ACC112 (cell line): ENCODE measurements at regions not wholly inside any gene's neighbourhood (a gene's known extent, or its start where the extent isn't known, plus 50 kb on each side); places are given as distances from the start of the nearest gene placed in this dataset.

Source experiments
- H2AFZ ChIP-seq: fragments of 200-600 bp; sonication (generic); one replicate; pipeline ENCODE4 v1.6.0; 2017; ENCODE audit warnings: antibody characterized with exemption, low read length; ENCODE audit not compliant: unreplicated experiment
- H3K27ac ChIP-seq: fragments of 200-600 bp; sonication (generic); 2 replicates; pipeline ENCODE4 v1.5.1; 2014; ENCODE audit warnings: low read depth, mild to moderate bottlenecking, antibody characterized with exemption, low read length, moderate library complexity
- H3K27me3 ChIP-seq: fragments of 200-600 bp; sonication (generic); 2 replicates; pipeline ENCODE4 v1.6.1; 2014; ENCODE audit warnings: mild to moderate bottlenecking, antibody characterized with exemption, low read length, moderate library complexity, mixed read lengths; ENCODE audit not compliant: insufficient read depth
- H3K36me3 ChIP-seq: fragments of 200-600 bp; sonication (generic); 2 replicates; pipeline ENCODE4 v1.6.1; 2016; ENCODE audit warnings: mild to moderate bottlenecking, antibody characterized with exemption, low read length, moderate library complexity, mixed read lengths; ENCODE audit not compliant: insufficient read depth
- H3K4me1 ChIP-seq: fragments of 200-600 bp; sonication (generic); one replicate; pipeline ENCODE4 v1.6.1; 2016; ENCODE audit warnings: low read length, mixed read lengths; ENCODE audit not compliant: insufficient read depth, unreplicated experiment, control insufficient read depth
- H3K4me3 ChIP-seq: fragments of 200-600 bp; sonication (generic); 2 replicates; pipeline ENCODE4 v1.5.1; 2014; ENCODE audit warnings: mild to moderate bottlenecking, low read depth, low read length
- H3K79me2 ChIP-seq: fragments of 200-600 bp; sonication (generic); one replicate; pipeline ENCODE4 v1.6.0; 2016; ENCODE audit warnings: low read length; ENCODE audit not compliant: control insufficient read depth, unreplicated experiment, insufficient read depth

DNA sequence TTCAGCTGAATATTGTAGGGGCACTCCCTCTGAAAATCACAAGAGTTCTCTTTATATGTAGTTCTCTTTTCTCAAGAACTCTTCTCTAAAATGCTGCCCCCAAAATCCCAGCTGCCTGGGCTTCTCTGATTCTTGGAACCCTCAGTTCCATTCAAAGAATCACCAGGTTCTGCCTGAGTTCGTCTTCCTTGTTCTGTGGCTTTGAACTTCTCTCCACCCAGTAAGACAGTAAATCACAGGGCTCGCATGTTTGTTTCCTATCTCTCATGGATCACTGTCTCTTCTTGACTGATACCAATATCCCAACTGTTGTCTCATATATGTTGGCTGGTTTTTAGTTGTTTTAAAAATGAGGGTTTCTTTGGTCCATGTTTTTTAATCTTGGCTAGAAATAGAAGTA, 359.5 kb upstream of the CBLB start:
- no peak overlapping the region for H2AFZ ChIP-seq

DNA sequence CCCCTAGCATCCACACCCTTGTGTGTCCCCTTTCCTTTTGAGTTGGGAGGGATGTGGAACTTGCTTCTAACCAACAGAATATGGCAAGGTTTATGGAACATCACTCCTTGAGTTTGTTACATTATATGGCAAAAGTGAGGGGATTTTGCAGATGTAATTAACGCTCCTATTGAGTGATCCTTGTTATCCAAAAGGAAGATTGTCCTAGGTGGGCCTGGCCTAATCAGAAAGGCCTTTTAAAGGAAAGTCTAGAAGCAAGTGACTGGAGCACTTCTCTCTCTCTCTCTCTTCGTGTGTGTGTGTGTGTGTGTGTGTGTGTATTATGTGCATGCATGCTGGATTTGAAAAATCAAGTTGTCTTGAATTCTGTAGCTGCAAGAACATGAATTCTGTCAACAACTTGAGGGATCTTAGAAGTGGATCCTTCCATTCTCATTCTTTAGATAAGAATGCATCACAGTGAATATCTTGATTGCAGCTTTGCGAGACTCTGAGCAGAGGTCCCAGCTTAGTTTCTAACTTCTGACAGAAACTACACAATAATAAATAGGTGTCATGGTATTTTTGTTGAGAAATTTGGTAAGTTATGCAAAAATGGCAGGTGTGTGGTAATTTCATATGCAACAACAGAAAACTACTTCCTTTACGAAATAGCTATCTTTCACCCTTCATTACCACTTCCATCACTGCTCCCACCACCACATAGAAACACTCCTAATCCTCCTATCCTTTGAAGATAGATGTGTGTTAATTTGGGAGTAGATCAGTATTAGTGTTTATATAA, 360.9 kb upstream of the CBLB start:
- H3K36me3 ChIP-seq: no peaks in the 10 kb centered on the region
- H3K27me3 ChIP-seq: no peaks in the 10 kb centered on the region
- no peaks in the 10 kb centered on the region for H3K79me2 ChIP-seq
- H3K27ac ChIP-seq: no peak overlapping the region
- no peaks in the 10 kb centered on the region for H3K4me1 ChIP-seq
- H2AFZ ChIP-seq: no peak overlapping the region
- H3K4me3 ChIP-seq: no peak overlapping the region

More for the DNA sequence above, 359.5 kb upstream of the CBLB start:
- Histone ChIP-seq H3K4me1 (no peaks in the 10 kb centered on the region), H3K36me3 (no peaks in the 10 kb centered on the region), H3K27me3 (no peaks in the 10 kb centered on the region), H3K27ac (no peak overlapping the region), H3K4me3 (no peak overlapping the region), H3K79me2 (no peaks in the 10 kb centered on the region)

DNA sequence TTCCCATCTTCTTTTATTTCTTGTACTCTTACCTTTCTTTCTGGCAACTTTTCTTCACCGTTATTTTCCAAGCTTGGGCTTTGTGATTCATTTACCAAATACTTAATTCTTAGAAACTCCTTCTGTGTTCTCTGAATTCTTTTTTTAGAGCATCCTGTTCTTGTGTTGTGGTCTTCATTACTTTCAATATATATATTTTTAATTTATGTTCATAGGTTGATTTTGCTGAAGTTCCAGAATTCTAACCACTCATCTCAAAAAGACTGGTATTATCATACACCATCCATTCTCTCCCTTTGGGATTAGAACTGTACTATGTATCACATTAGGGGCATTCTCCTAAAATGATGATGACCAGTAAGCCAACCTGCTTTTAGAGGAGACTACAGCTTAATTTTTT, 362.3 kb upstream of the CBLB start:
- no peak overlapping the region for H3K4me3 ChIP-seq
- no peaks in the 10 kb centered on the region for H3K36me3 ChIP-seq
- no peak overlapping the region for H3K27ac ChIP-seq
- H3K27me3 ChIP-seq: no peaks in the 10 kb centered on the region
- no peak overlapping the region for H2AFZ ChIP-seq
- no peaks in the 10 kb centered on the region for H3K4me1 ChIP-seq
- H3K79me2 ChIP-seq: no peaks in the 10 kb centered on the region

DNA sequence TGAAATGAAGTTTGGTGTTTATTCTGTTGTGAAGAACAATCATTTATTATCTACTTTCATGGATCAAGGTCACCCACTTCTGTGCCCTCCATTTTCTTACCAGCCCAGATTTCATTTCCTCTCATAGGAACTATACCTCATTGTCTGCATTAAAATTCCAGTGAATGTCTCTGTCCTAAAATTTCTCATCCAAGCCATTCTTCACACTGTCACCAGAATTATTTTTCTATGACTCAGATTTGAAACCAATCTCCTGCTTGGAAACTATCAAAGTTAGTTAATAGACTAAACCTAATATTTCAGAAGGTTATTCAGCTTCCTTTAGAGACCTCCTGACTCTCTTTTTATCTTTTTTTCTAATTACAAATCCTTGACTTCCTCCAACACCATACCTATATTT, 364.1 kb upstream of the CBLB start:
- Histone ChIP-seq H3K36me3 (no peaks in the 10 kb centered on the region), H2AFZ (no peak overlapping the region), H3K27ac (no peak overlapping the region), H3K4me3 (no peak overlapping the region), H3K27me3 (no peaks in the 10 kb centered on the region), H3K79me2 (no peaks in the 10 kb centered on the region), H3K4me1 (no peaks in the 10 kb centered on the region)

DNA sequence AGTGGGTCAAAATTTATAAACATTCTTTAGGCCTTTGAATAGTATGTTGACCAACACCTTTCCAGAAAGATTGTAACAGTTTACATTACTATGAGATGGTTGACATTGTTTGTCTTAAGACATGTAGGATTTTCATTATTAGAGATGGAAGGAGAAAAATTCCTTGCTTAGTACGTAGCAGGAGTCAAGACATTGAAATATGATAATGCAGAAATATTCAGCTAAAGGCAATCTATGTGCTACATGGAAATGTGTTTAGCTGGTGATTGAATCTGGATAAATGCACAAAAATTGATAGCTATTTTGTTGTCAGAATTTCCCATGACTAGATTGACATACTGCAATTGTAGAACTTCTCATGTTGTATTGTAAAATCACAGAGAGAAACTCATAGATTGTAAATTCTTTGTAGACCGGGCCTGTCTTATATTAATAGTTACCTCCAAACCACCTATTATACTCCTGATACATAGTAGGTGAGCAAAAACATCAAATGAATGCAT, 370.4 kb upstream of the CBLB start:
- Histone ChIP-seq H3K79me2 (no peaks in the 10 kb centered on the region), H3K4me3 (no peak overlapping the region), H3K27ac (no peak overlapping the region), H3K36me3 (no peaks in the 10 kb centered on the region), H2AFZ (no peak overlapping the region), H3K4me1 (no peaks in the 10 kb centered on the region), H3K27me3 (no peaks in the 10 kb centered on the region)

DNA sequence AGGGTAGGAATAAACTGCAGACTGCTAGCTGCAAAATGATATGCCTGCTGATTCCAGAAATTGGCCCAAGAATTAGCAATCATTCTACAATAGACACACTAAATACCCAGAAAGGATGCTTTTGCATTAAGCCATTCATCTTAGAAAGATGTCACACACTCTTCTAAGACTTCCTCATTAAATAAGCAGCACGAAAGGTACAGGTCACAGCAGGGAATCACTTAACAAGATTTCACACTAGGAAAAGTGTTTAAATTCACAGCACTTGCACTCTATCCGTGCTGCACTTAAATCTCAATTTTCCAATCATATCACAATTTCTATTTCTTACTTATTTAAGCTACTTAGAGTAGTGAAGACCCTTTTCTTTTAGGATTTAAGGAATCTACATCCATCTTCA, 372.8 kb upstream of the CBLB start:
- H3K4me3 ChIP-seq: no peak overlapping the region
- no peaks in the 10 kb centered on the region for H3K4me1 ChIP-seq
- no peaks in the 10 kb centered on the region for H3K27me3 ChIP-seq
- no peaks in the 10 kb centered on the region for H3K79me2 ChIP-seq
- no peaks in the 10 kb centered on the region for H3K36me3 ChIP-seq
- H2AFZ ChIP-seq: no peak overlapping the region
- H3K27ac ChIP-seq: no peak overlapping the region

DNA sequence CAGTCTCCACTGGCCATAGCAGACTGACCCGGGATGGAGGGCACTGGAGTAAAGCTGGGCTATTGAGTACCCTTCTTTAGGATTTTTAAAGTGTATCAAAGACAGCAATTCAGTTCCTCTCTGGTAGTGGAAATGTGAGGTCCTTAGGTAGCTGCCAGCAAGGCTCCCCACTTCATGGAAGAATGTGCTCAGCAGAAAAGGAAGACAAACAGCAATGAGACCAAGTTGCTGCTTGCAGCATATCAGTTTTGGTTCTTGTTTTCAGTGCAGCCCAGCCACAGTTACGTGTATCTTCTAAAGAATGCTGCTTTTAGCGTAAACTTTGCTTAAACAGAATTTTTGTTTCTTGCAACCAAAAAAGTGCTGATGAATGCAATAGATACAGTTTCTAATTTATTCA, 374.0 kb upstream of the CBLB start:
- Histone ChIP-seq H2AFZ (no peak overlapping the region), H3K27me3 (no peaks in the 10 kb centered on the region), H3K4me1 (no peaks in the 10 kb centered on the region), H3K4me3 (no peak overlapping the region), H3K79me2 (no peaks in the 10 kb centered on the region), H3K36me3 (no peaks in the 10 kb centered on the region), H3K27ac (no peak overlapping the region)

DNA sequence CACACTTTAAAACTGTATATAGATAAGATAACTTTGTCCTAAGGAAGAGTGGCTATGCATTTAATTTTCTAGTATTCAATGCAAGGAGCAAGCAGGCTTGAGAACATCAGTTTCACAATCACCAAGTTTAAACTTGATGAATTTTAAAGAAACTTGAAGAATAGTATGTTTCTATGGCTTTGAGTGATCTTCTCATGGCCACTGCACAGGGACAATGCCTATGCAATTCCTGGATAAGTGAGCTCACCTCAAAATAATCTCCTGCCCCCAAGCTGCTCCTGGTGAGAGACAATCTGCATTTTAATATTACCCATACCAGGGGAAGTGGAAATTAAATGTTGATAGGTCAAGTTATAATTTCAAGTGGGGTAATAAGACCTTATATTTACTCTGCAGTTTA, 376.6 kb upstream of the CBLB start:
- Histone ChIP-seq H2AFZ (no peak overlapping the region), H3K36me3 (no peaks in the 10 kb centered on the region), H3K79me2 (no peaks in the 10 kb centered on the region), H3K4me3 (no peak overlapping the region), H3K27me3 (no peaks in the 10 kb centered on the region), H3K4me1 (no peaks in the 10 kb centered on the region), H3K27ac (no peak overlapping the region)

DNA sequence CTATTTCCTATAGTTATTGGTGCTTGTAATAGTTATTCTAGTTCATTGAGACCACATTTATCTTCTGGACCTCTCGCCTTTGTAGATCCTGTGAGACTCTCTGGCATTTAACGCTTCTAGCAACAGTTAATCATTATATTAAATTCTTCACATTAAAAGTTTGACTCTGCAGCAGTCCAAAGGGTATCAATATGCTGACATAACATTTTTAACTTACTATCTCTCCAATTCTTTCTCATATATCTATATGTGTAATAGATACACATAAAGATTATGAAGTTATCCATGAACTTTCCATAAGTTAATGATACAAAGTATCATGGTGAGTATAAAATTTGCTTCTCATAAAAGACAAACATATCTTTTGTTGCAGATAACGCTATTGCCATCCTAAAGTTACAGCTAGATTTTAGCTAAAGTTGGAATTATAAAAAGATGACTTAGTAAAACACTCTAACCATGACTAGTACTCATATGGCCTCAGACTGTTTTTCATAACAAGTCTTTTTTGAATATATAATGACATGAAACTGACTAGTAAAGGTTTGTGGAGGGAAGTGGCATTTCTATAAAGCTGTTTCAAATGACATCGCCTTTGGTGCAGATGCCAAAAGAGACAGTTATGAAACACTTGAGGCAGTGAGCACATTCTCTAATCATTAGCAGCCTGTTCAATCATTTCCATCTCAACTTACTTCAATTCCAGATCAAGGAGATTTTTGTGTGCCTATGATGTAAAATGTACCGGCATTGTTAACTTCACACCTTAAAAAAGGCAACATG, 379.3 kb upstream of the CBLB start:
- no peak overlapping the region for H2AFZ ChIP-seq
- no peaks in the 10 kb centered on the region for H3K79me2 ChIP-seq
- H3K4me1 ChIP-seq: no peaks in the 10 kb centered on the region
- H3K27me3 ChIP-seq: no peaks in the 10 kb centered on the region
- H3K4me3 ChIP-seq: no peak overlapping the region
- H3K36me3 ChIP-seq: no peaks in the 10 kb centered on the region
- H3K27ac ChIP-seq: no peak overlapping the region

DNA sequence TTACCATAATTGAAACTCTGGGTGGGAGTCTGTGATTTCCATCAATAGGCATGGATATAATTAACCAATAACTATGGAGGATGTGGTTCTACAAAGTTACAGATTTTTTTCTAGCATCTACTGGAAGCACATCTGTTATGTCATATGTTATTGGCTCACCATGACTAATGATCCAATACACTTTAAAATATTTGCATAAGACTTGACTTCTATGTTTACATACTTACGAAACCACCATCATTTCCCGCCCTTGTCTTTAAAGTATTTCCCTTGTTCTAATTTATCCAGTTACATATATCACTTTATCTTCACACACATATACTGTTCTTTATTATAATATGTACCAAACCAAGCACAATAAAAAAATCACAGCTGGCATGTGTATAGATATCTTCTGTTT, 380.3 kb upstream of the CBLB start:
- H3K79me2 ChIP-seq: no peaks in the 10 kb centered on the region
- no peak overlapping the region for H2AFZ ChIP-seq
- H3K36me3 ChIP-seq: no peaks in the 10 kb centered on the region
- H3K4me1 ChIP-seq: no peaks in the 10 kb centered on the region
- H3K4me3 ChIP-seq: no peak overlapping the region
- no peak overlapping the region for H3K27ac ChIP-seq
- H3K27me3 ChIP-seq: no peaks in the 10 kb centered on the region

DNA sequence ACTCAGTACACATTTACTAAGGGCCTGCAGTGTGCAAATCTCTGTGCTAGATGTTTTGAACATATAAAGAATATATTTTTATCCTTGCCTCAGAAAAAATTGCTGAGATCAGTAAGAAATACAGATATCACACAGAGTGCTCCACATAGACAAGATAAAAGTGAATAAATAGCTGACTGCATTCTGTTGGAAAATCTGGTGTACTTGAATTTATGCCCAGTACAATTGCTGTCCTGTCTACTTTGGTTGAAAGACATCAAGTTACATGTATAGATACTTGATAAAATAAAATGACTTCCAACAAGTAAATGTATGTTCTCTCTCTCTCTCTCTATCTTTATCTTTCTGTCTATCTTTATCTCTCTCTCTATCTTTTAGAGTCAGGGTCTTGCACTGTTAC, 381.2 kb upstream of the CBLB start:
- Histone ChIP-seq H2AFZ (no peak overlapping the region), H3K27me3 (no peaks in the 10 kb centered on the region), H3K79me2 (no peaks in the 10 kb centered on the region), H3K4me1 (no peaks in the 10 kb centered on the region), H3K4me3 (no peak overlapping the region), H3K36me3 (no peaks in the 10 kb centered on the region), H3K27ac (no peak overlapping the region)
